CMK (cell line): ENCODE measurements at regions not wholly inside any gene's neighbourhood (a gene's known extent, or its start where the extent isn't known, plus 50 kb on each side); places are given as distances from the start of the nearest gene placed in this dataset.
"Not testable (repeated sequence)": the region's sequence is repeated elsewhere in the genome, so short reads cannot be mapped to it uniquely, and the experiment has no call there.

Source experiments
- DNase-seq: peaks from one replicate; pipeline ENCODE4 v3.0.0-alpha.2; 2010; ENCODE audit warnings: low read depth

GRCh38 chr5:96171973-96172372, 210.3 kb upstream of the ELL2 start:
- DNase-seq, result not testable (repeated sequence)

- DNase-seq, result not testable (repeated sequence)
These were observed 209.0 kb upstream of the ELL2 start for GRCh38 chr5:96170481-96171125.

GRCh38 chr5:96168833-96169232, 207.2 kb upstream of the ELL2 start:
- not testable (repeated sequence) for DNase-seq

- no peak for DNase-seq
These were observed 197.4 kb upstream of the ELL2 start for GRCh38 chr5:96159043-96159442.

- DNase-seq, result no peak
These were observed 196.2 kb upstream of the ELL2 start for GRCh38 chr5:96157841-96158291.

GRCh38 chr5:96157077-96157780, 195.6 kb upstream of the ELL2 start:
- no peak for DNase-seq

- DNase-seq, result no peak
These were observed 193.5 kb upstream of the ELL2 start for GRCh38 chr5:96155147-96155546.

GRCh38 chr5:96151891-96152290, 190.2 kb upstream of the ELL2 start:
- no peak for DNase-seq

- DNase-seq, result no peak
These were observed 188.4 kb upstream of the ELL2 start for GRCh38 chr5:96150007-96150406.

- no peak for DNase-seq
These were observed 187.9 kb upstream of the ELL2 start for GRCh38 chr5:96149546-96149945.

GRCh38 chr5:96149021-96149420, 187.4 kb upstream of the ELL2 start:
- no peak for DNase-seq

GRCh38 chr5:96148376-96148775, 186.7 kb upstream of the ELL2 start:
- DNase-seq, result no peak

GRCh38 chr5:96147866-96148265, 186.2 kb upstream of the ELL2 start:
- no peak for DNase-seq

- peak; percentile 32 for DNase-seq
These were observed 185.0 kb upstream of the ELL2 start for GRCh38 chr5:96146675-96147074.

GRCh38 chr5:96144289-96144688, 182.6 kb upstream of the ELL2 start:
- DNase-seq, result no peak

GRCh38 chr5:96143450-96143849, 181.8 kb upstream of the ELL2 start:
- DNase-seq, result no peak

GRCh38 chr5:96142786-96143434, 181.3 kb upstream of the ELL2 start:
- DNase-seq, result no peak

GRCh38 chr5:96142184-96142781, 180.6 kb upstream of the ELL2 start:
- DNase-seq, result no peak

- DNase-seq, result no peak
These were observed 180.1 kb upstream of the ELL2 start for GRCh38 chr5:96141749-96142148.

- no peak for DNase-seq
These were observed 178.8 kb upstream of the ELL2 start for GRCh38 chr5:96140496-96140895.

- DNase-seq, result no peak
These were observed 178.4 kb upstream of the ELL2 start for GRCh38 chr5:96140084-96140483.

GRCh38 chr5:96134886-96135285, 173.2 kb upstream of the ELL2 start:
- no peak for DNase-seq
